HCT116 (cell line): ENCODE measurements at regions not wholly inside any gene's neighbourhood (a gene's known extent, or its start where the extent isn't known, plus 50 kb on each side); places are given as distances from the start of the nearest gene placed in this dataset.
A peak's percentile ranks its signal among the peaks of the same experiment; 100 is the strongest.

Experiments
- ATAC-seq: fragments of 200-7000 bp; cut with Tn5 transposase; 2 replicates; pipeline ENCODE4 v1.9.1; 2020; ENCODE audit warnings: mild to moderate bottlenecking, moderate library complexity
- BruUV-seq: library from RNA; stranded (reverse); fragments of 400-500 nt; replicated peaks from 2 replicates; lab custom pipeline; 2021; lab: Mats Ljungman, UMichigan
- CTCF ChIA-PET: fragments of 300-600 bp; sonication (Branson Sonifier 250); formaldehyde crosslinking; loops from one replicate; lab custom pipeline; 2021; ENCODE audit warnings: antibody characterized with exemption; lab: Charles Lee
- POLR2A ChIA-PET: fragments of 300-600, 350-600 bp; sonication (Branson Sonifier 250); formaldehyde crosslinking; loops from one replicate; lab custom pipeline; 2021; ENCODE audit warnings: antibody characterized with exemption; lab: Charles Lee
- RAD21 ChIA-PET, 2 experiments: fragments of 300-600 bp; sonication (Branson Sonifier 250); formaldehyde crosslinking; loops; one replicate each; lab custom pipeline; 2023; ENCODE audit warnings: low total read pairs in 2 of 2; ENCODE audit not compliant: uncharacterized antibody in 2 of 2, unreplicated experiment in 2 of 2, low non-redundant PET in 1 of 2; lab: Charles Lee
- DNase-seq: peaks from one replicate; pipeline ENCODE4 v3.0.0-alpha.2; 2010; ENCODE audit warnings: low read depth, low spot score
- H2AFZ ChIP-seq: fragments of 200-600 bp; shearing (Covaris generic), sonication (generic); 2 replicates; pipeline ENCODE4 v1.6.1; 2017; ENCODE audit warnings: low read depth, mixed run types, mixed read lengths, antibody characterized with exemption, low read length; ENCODE audit not compliant: poor library complexity, severe bottlenecking
- H3K27ac ChIP-seq: 2 replicates; pipeline ENCODE4 v1.5.1; 2012; ENCODE audit warnings: low read depth, low read length
- H3K27me3 ChIP-seq: fragments of 200-600 bp; sonication (generic); 2 replicates; pipeline ENCODE4 v1.6.1; 2016; ENCODE audit warnings: mixed run types, low read length, mixed read lengths; ENCODE audit not compliant: insufficient read depth
- H3K36me3 ChIP-seq, 2 experiments: fragments of 200-500 bp in 1 of 2; fragments of 200-600 bp in 1 of 2; sonication (Bioruptor generic) in 1 of 2; sonication (generic) in 1 of 2; 2 replicates each; pipeline versions ENCODE4 v1.5.1 to v1.6.1; 2014 to 2016; ENCODE audit warnings: low read length in 2 of 2, inconsistent platforms in 1 of 2, mixed read lengths in 1 of 2, mixed run types in 1 of 2; ENCODE audit not compliant: insufficient read depth in 2 of 2, control insufficient read depth in 1 of 2
- H3K4me1 ChIP-seq, 2 experiments: fragments of 200-600 bp in 1 of 2; sonication (generic) in 1 of 2; 2 replicates each; pipeline versions ENCODE4 v1.5.1 to v1.6.1; 2012 to 2017; ENCODE audit warnings: low read length in 2 of 2, inconsistent platforms in 1 of 2, mild to moderate bottlenecking in 1 of 2, mixed read lengths in 1 of 2, mixed run types in 1 of 2, moderate library complexity in 1 of 2; ENCODE audit not compliant: insufficient read depth in 2 of 2, control insufficient read depth in 1 of 2
- H3K4me2 ChIP-seq: fragments of 200-600 bp; sonication (generic); 2 replicates; pipeline ENCODE4 v1.6.1; 2017; ENCODE audit warnings: mixed run types, low read length, mixed read lengths
- H3K4me3 ChIP-seq, 2 experiments: fragments of 200-600 bp in 1 of 2; sonication (generic) in 1 of 2; replicated peaks in 1 of 2; 2 replicates each; pipeline ENCODE4 v1.5.1; 2011 to 2016; ENCODE audit warnings: low read length in 2 of 2, control low read depth in 1 of 2, low read depth in 1 of 2, mild to moderate bottlenecking in 1 of 2, mixed read lengths in 1 of 2, mixed run types in 1 of 2
- H3K79me2 ChIP-seq: fragments of 200-600 bp; sonication (generic); 2 replicates; pipeline ENCODE4 v1.6.1; 2017; ENCODE audit warnings: mild to moderate bottlenecking, mixed run types, low read length, moderate library complexity, mixed read lengths; ENCODE audit not compliant: insufficient read depth
- H3K9ac ChIP-seq: fragments of 200-600 bp; sonication (generic); 2 replicates; pipeline ENCODE4 v1.6.1; 2016; ENCODE audit warnings: low read length, mixed read lengths
- H3K9me2 ChIP-seq: fragments of 200-600 bp; sonication (generic), shearing (Covaris generic); 2 replicates; pipeline ENCODE4 v1.6.1; 2017; ENCODE audit warnings: mixed run types, mild to moderate bottlenecking, moderate library complexity; ENCODE audit not compliant: insufficient read depth
- H3K9me3 ChIP-seq, 2 experiments: fragments of 200-500 bp in 1 of 2; fragments of 200-600 bp in 1 of 2; sonication (Bioruptor generic) in 1 of 2; sonication (generic) in 1 of 2; 2 replicates each; pipeline ENCODE4 v1.6.1; 2014 to 2017; ENCODE audit warnings: low read length in 2 of 2, mixed read lengths in 2 of 2, inconsistent platforms in 1 of 2, low read depth in 1 of 2, mild to moderate bottlenecking in 1 of 2, mixed run types in 1 of 2, moderate library complexity in 1 of 2; ENCODE audit not compliant: control insufficient read depth in 1 of 2, insufficient read depth in 1 of 2
- H4K20me1 ChIP-seq: fragments of 200-600 bp; sonication (generic), shearing (Covaris generic); 2 replicates; pipeline ENCODE4 v1.6.1; 2017; ENCODE audit warnings: mixed run types, mild to moderate bottlenecking, moderate library complexity; ENCODE audit not compliant: insufficient read depth
- CEBPB ChIP-seq: IDR thresholded peaks from 2 replicates; pipeline ENCODE4 v1.6.1; 2012; ENCODE audit warnings: low read depth
- EGR1 ChIP-seq: IDR thresholded peaks from 2 replicates; pipeline ENCODE4 v1.6.1; 2012; ENCODE audit warnings: low read depth
- ELF1 ChIP-seq: IDR thresholded peaks from 2 replicates; pipeline ENCODE4 v1.6.1; 2012; ENCODE audit warnings: low read depth, borderline replicate concordance
- EZH2 ChIP-seq: fragments of 200-600 bp; sonication (generic); IDR thresholded peaks from 2 replicates; pipeline ENCODE4 v1.6.1; 2017; ENCODE audit warnings: antibody characterized with exemption, mixed run types
- EZH2phosphoT487 ChIP-seq: fragments of 200-600 bp; IDR thresholded peaks from 2 replicates; pipeline ENCODE4 v1.6.1; 2018; ENCODE audit warnings: antibody characterized with exemption, borderline replicate concordance
- POLR2A ChIP-seq: IDR thresholded peaks from 2 replicates; pipeline ENCODE4 v1.7.0; 2011; ENCODE audit warnings: borderline replicate concordance; ENCODE audit not compliant: insufficient read depth, insufficient read length; ENCODE audit errors: extremely low read depth
- POLR2AphosphoS5 ChIP-seq: IDR thresholded peaks from 2 replicates; pipeline ENCODE4 v1.6.1; 2011; ENCODE audit warnings: mild to moderate bottlenecking, low read depth, low read length, moderate library complexity
- RAD21 ChIP-seq: IDR thresholded peaks from 2 replicates; pipeline ENCODE4 v1.6.1; 2012; ENCODE audit warnings: low read depth, mild to moderate bottlenecking
- SRF ChIP-seq: IDR thresholded peaks from 2 replicates; pipeline ENCODE4 v1.6.1; 2012; ENCODE audit warnings: low read depth
- YY1 ChIP-seq: IDR thresholded peaks from 2 replicates; pipeline ENCODE4 v1.6.1; 2011; ENCODE audit warnings: low read length, low read depth, moderate library complexity, mild to moderate bottlenecking; ENCODE audit not compliant: insufficient replicate concordance; ENCODE audit errors: extremely low read depth
- ZBTB33 ChIP-seq: IDR thresholded peaks from 2 replicates; pipeline ENCODE4 v1.6.1; 2011; ENCODE audit warnings: mild to moderate bottlenecking, low read length, moderate library complexity; ENCODE audit not compliant: insufficient replicate concordance; ENCODE audit errors: extremely low read depth
- intact Hi-C: fragments of 100-400 bp; cut with micrococcal nuclease; formaldehyde crosslinking; loops from 2 replicates; pipeline ENCODE4 v1.10.0; 2022
- TF ChIP-seq, protein P1 (sequence below), 3 experiments: fragments of 200-600 bp in 1 of 3; sonication (generic) in 1 of 3; IDR thresholded peaks in 2 of 3; conservative IDR thresholded peaks in 1 of 3; 2 replicates each; pipeline ENCODE4 v1.5.1; 2012 to 2017; ENCODE audit warnings: low read depth in 2 of 3, low read length in 2 of 3, antibody characterized with exemption in 1 of 3, borderline replicate concordance in 1 of 3, control low read depth in 1 of 3, mild to moderate bottlenecking in 1 of 3, mixed read lengths in 1 of 3, mixed run types in 1 of 3, moderate library complexity in 1 of 3; ENCODE audit not compliant: insufficient read depth in 1 of 3

DNA sequence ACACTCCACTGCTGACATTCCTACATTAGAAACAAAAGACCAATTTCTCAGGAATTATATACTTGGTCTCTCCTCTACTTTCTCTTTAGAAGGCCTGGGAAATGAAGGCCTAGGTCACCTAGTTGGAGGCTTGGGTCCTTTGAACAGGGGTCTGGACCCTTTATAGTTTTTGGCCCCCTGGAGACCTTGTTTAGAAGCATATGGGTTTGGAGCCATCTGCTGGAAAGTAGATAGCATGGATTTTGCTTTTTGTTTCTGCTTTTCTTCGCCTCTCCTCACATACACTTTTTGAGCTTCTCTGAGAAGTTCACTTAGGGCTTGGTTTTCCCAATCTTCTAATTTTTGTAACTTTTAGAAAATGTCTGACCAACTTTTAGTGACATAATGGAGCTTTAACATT lies 67.1 kb upstream of the CDK20 start:
- no peak overlapping the region for H2AFZ ChIP-seq
- H3K79me2 ChIP-seq: no peaks in the 10 kb centered on the region
- H3K27me3 ChIP-seq: no peaks in the 10 kb centered on the region
- no peaks in the 10 kb centered on the region for H3K4me1 ChIP-seq
- H3K36me3 ChIP-seq: no peaks in the 10 kb centered on the region
- H3K9ac ChIP-seq: no peak overlapping the region
- no peak overlapping the region for H3K27ac ChIP-seq
- H3K4me3 ChIP-seq: no peak overlapping the region
- no TSS peak for BruUV-seq
- ChIA-PET CTCF (interaction anchor here (0.9 to 1.3 kb wide), 2 partner anchors 8 to 91 kb away, joined by 5 to 13 read pairs; no protein-coding TSS in a partner anchor), POLR2A (no interaction called here), RAD21 (interaction anchor here in 1 of 2 experiments (1.0 kb wide), 1 partner anchor 90 kb away, joined by 4 read pairs; no protein-coding TSS in a partner anchor)
- DNase-seq (no peak), ATAC-seq (no peak)
- H3K9me3 ChIP-seq: peaks cover 9 to 12% of the 10 kb centered on the region in 2 experiments; a peak in 3 of 4 replicates
- H3K4me2 ChIP-seq: no peak overlapping the region
- intact Hi-C loops: loop anchor here (1.0 to 2.0 kb wide), 2 partner anchors 91 to 363 kb away; no protein-coding TSS in a partner anchor
- no peaks in the 10 kb centered on the region for H4K20me1 ChIP-seq
- no peaks in the 10 kb centered on the region for H3K9me2 ChIP-seq
- TF ChIP-seq RAD21 (peak; percentile 76), SRF (no peak), CEBPB (no peak), YY1 (no peak), ELF1 (no peak), POLR2AphosphoS5 (no peak), EZH2 (no peak), POLR2A (no peak), EZH2phosphoT487 (no peak), EGR1 (no peak), ZBTB33 (no peak)
- TF ChIP-seq, protein P1, sequence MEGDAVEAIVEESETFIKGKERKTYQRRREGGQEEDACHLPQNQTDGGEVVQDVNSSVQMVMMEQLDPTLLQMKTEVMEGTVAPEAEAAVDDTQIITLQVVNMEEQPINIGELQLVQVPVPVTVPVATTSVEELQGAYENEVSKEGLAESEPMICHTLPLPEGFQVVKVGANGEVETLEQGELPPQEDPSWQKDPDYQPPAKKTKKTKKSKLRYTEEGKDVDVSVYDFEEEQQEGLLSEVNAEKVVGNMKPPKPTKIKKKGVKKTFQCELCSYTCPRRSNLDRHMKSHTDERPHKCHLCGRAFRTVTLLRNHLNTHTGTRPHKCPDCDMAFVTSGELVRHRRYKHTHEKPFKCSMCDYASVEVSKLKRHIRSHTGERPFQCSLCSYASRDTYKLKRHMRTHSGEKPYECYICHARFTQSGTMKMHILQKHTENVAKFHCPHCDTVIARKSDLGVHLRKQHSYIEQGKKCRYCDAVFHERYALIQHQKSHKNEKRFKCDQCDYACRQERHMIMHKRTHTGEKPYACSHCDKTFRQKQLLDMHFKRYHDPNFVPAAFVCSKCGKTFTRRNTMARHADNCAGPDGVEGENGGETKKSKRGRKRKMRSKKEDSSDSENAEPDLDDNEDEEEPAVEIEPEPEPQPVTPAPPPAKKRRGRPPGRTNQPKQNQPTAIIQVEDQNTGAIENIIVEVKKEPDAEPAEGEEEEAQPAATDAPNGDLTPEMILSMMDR (IDR thresholded peaks at IDR 0.05 in 2 of 3, conservative IDR thresholded peaks at IDR 0.05 in 1 of 3; ENCODE audit: borderline replicate concordance in 1 of 3, insufficient read depth in 1 of 3, low read depth in 2 of 3, low read length in 2 of 3): peak; percentile 46 to 52 (median 50); a peak in 4 of 6 replicates
- TF ChIP-seq, all 23 proteins: peak for 2
